AG10803 (cell line): ENCODE measurements at regions not wholly inside any gene's neighbourhood (a gene's known extent, or its start where the extent isn't known, plus 50 kb on each side); places are given as distances from the start of the nearest gene placed in this dataset.
"Not testable (repeated sequence)": the region's sequence is repeated elsewhere in the genome, so short reads cannot be mapped to it uniquely, and the experiment has no call there.

Experiments used
- DNase-seq: peaks from one replicate; pipeline ENCODE4 v3.0.0; 2010; ENCODE audit warnings: low read depth
- H3K4me3 ChIP-seq: 2 replicates; pipeline ENCODE4 v1.5.1; 2011; ENCODE audit warnings: mild to moderate bottlenecking, low read length, control low read depth

DNA sequence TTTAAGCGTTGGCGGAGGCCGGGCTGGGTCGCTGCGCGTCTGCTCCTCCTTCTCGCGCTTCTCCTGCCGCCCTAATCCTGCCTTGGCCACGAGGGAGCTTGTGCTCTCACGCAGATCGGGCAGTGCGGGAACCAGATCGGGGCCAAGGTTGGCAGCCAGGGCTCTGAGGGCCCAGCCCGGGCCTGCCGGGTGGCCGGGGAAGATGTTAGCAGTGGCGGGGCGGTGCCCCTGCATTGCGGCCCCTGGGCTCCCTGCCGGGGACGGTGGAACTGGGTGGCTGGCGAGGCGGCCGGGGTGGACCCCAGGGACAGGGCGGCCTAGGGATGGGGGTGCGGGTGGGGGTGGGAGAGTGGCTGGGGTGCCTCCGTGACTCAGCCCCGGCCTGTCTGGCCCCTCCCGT lies 297.4 kb downstream of the CACNA1B start:
- not testable (repeated sequence) for DNase-seq, H3K4me3 ChIP-seq

DNA sequence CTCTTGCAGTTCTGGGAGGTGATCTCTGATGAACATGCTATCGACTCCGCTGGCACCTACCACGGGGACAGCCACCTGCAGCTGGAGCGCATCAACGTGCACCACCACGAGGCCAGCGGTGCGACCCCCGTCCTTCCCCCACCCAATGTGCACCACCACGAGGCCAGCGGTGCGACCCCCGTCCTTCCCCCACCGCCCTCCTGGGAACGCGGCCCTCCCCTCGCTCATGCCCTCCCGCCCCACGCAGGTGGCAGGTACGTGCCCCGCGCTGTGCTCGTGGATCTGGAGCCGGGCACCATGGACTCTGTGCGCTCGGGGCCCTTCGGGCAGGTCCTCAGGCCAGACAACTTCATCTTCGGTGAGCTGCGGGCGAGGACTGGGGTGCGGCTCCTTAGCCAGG lies 297.8 kb downstream of the CACNA1B start:
- H3K4me3 ChIP-seq = not testable (repeated sequence)

DNA sequence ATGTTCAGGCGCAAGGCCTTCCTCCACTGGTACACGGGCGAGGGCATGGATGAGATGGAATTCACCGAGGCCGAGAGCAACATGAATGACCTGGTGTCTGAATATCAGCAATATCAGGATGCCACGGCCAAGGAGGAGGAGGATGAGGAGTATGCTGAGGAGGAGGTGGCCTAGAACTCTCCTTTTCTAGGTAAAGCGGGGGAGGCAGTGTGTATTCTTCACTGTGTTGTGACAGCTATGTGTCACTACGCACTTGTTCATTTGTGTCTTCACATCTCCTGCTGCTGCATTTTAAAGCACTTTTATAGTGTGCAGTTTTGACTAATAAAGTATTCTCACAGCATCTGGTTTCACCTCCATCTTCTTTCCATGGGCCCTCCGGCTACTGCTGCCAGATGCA lies 299.5 kb downstream of the CACNA1B start:
- not testable (repeated sequence) for DNase-seq, H3K4me3 ChIP-seq

More for the DNA sequence above, 297.8 kb downstream of the CACNA1B start:
- not testable (repeated sequence) for DNase-seq

- not testable (repeated sequence) for H3K4me3 ChIP-seq, DNase-seq
These were observed 301.4 kb downstream of the CACNA1B start for GRCh38 chr9:138179003-138179402.

GRCh38 chr9:138179671-138180070 lies 302.1 kb downstream of the CACNA1B start:
- not testable (repeated sequence) for DNase-seq, H3K4me3 ChIP-seq

GRCh38 chr9:138181963-138182362 lies 304.4 kb downstream of the CACNA1B start:
- DNase-seq, H3K4me3 ChIP-seq: not testable (repeated sequence)

GRCh38 chr9:138197156-138197555 lies 319.6 kb downstream of the CACNA1B start:
- H3K4me3 ChIP-seq, DNase-seq: not testable (repeated sequence)

- H3K4me3 ChIP-seq, DNase-seq: not testable (repeated sequence)
These were observed 321.4 kb downstream of the CACNA1B start for GRCh38 chr9:138198963-138199362.

DNA sequence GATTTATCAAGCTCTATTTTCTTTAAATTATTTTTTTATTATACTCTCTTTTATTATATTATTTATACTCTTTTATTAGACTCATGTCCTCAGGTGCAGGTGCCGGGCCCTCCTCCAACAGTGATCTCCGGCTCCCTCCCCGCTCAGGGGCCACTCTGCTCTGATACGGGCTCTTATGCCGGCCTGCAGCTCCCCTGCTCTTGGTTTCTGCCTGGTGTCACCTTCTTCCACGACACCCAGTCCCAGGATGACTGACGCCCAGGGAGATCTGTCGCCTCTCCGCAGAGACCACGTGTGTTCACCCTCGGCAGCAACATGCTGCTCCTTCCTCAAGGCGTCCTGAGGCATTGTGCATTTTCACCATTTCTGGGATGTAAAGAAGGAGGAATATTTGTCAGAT lies 322.3 kb downstream of the CACNA1B start:
- DNase-seq, H3K4me3 ChIP-seq: not testable (repeated sequence)

- peak; percentile 11 for DNase-seq
These were observed 323.0 kb downstream of the CACNA1B start for GRCh38 chr9:138200481-138201142.

GRCh38 chr9:138201167-138201889 lies 323.7 kb downstream of the CACNA1B start:
- not testable (repeated sequence) for DNase-seq, H3K4me3 ChIP-seq

More at GRCh38 chr9:138200481-138201142, 323.0 kb downstream of the CACNA1B start:
- not testable (repeated sequence) for H3K4me3 ChIP-seq

GRCh38 chr9:138202043-138202442 lies 324.5 kb downstream of the CACNA1B start:
- not testable (repeated sequence) for H3K4me3 ChIP-seq

DNA sequence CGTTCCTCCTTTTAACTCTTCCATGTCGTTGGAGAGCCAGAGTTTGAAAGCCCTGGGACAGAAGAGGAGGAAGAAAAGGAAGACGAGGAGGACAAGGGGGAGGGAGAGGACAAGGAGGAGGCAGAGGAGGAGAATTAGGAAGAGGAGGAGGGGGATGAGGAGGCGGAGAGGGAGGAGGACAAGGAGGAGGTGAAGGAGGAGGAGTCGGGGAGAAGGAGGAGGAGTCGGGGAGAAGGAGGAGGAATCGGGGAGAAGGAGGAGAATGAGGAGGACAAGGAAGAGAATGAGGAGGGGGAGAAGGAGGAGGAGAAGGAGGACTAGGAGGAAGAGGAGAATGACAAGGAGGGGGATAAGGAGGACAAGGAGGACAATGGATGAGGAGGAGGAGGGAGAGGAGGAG lies 325.7 kb downstream of the CACNA1B start:
- H3K4me3 ChIP-seq, DNase-seq: not testable (repeated sequence)

More at GRCh38 chr9:138202043-138202442, 324.5 kb downstream of the CACNA1B start:
- not testable (repeated sequence) for DNase-seq

DNA sequence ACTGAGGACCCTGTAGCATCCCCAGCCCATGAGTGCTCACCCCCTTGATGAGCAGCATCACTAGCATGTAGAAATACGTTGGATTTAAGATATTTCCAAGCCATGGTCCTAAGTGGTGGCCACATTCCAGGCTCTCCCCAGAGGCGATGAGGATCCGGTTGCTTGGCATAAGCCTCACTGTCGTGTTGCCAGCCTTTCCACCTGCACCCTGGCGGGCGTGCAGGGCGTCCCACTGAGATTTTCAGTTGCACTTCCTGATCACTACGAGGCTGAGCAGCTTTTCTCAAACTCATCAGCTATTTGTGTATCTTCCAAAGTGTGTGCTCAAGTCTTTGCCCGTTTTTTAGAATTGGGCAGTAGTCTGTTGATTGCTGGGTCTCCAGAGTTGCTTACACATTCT lies 326.3 kb downstream of the CACNA1B start:
- H3K4me3 ChIP-seq, DNase-seq: not testable (repeated sequence)

GRCh38 chr9:138206108-138206507 lies 328.5 kb downstream of the CACNA1B start:
- not testable (repeated sequence) for H3K4me3 ChIP-seq, DNase-seq

DNA sequence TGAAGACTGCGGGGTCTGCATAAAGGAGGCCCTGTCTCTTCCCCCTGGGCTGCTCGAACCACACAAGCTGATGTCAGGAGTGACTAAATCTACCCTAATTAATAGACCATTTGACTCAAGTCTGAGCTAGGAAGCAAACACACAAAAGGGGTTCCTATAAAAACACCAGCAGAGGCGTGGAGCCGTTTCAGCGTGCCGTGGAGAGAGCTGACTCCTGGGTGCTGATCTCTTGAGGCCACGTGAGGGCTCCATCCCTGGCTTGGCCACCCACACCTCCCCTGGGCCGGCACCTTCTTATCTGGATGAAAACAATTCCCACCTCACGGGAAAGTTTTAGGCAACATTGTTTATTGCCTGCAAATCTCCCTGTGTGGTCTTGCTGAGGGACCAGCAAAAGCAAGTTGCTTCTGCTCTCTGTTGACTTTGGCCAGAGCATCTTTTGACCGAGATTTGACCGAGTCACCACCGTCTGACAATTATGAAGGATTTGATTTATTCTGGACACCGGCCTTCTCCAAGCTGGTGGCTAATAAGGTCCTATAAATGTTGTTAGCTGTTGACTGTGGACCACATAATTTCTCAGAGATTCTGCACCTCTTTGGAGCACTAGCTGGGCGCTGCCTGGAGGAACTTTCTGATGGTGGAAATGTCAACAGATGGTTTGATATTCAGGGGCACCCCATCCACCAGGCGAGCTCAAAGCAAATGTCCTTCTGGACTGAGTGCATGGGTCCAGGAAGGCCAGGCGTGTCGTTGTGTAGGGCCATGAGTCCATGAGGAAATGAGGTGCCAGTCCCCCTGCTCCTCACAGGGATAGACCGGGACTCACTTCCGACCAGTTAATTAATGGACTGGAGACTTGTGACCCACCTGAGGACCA lies 330.0 kb downstream of the CACNA1B start:
- H3K4me3 ChIP-seq, DNase-seq: not testable (repeated sequence)

DNA sequence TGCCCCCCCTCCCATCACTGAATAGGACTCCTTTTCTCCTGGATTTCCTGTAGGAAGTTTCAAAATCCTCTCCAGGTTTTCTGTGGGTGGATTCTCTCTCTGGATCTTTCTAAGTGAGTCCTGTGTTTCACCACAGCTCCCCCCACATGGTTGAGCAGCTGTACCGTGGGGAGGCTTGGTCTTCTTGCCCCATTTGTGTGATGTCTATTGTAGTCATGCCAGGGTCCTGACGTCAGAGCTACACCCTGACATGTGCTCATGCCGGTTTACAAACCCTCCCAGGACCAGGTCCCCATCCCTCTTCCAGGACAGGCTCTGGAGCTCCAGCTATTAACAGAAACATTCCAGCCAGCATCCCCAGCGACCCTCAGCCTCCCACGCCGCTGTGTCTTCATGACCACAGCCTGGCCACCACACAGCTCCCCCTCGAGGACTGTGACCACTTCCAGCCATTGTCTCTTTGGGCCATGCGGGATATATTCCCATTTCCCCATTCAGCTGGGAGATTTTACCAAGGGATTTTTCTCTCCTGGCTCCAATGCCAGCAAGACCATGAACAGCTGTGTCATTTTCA lies 331.6 kb downstream of the CACNA1B start:
- DNase-seq, H3K4me3 ChIP-seq: not testable (repeated sequence)

DNA sequence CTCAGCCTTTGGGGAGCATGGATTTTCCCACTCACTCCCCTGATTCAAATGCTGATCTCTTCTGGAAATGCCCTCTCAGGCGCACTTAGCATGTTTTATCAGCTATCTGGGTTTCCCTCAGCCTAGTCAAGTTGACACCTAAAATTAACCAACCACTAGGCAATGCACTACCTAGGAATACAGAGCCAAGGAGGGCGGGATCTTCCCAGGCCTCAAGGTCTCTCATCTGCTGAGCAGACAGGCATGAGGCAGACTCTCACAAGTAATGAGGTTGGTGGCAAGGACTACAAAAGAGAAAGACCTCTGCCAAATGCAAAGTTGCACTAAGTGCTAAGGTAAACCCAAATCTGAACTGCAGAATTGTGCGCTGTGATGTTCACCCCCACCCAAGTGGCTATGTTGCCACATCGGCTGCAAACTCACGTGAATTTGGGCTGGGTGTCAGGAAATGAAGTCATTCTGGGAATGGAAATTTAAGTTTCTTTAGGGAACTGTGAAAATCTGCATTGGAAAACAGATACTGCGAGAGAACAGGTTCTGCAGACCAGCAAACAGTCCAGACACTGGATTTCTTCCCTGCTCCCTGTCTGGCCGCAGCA lies 332.9 kb downstream of the CACNA1B start:
- DNase-seq = not testable (repeated sequence)

GRCh38 chr9:138211070-138211469 lies 333.5 kb downstream of the CACNA1B start:
- H3K4me3 ChIP-seq, DNase-seq: not testable (repeated sequence)

More for the DNA sequence above, 332.9 kb downstream of the CACNA1B start:
- not testable (repeated sequence) for H3K4me3 ChIP-seq
